Neural cell (in vitro differentiated cells): ENCODE measurements at regions not wholly inside any gene's neighbourhood (a gene's known extent, or its start where the extent isn't known, plus 50 kb on each side); places are given as distances from the start of the nearest gene placed in this dataset.

Experiments
- H2AFZ ChIP-seq: fragments of 200-600, 300-800 bp; sonication (generic), shearing (Covaris generic); 2 replicates; pipeline ENCODE4 v1.6.0; 2014; ENCODE audit warnings: low read depth, mild to moderate bottlenecking, antibody characterized with exemption, low read length, moderate library complexity
- H3F3A ChIP-seq: fragments of 200-600 bp; shearing (Covaris generic); 2 replicates; pipeline ENCODE4 v1.6.1; 2016; ENCODE audit warnings: mild to moderate bottlenecking, moderate library complexity, mixed read lengths, antibody characterized with exemption, low read length; ENCODE audit not compliant: insufficient read depth, poor library complexity, severe bottlenecking
- H3K27ac ChIP-seq: fragments of 200-600, 300-800 bp; sonication (generic), shearing (Covaris generic); 2 replicates; pipeline ENCODE4 v1.5.1; 2014; ENCODE audit warnings: mild to moderate bottlenecking, low read length, moderate library complexity
- H3K27me3 ChIP-seq: fragments of 300-800, 200-600 bp; sonication (generic), shearing (Covaris generic); 2 replicates; pipeline ENCODE4 v1.6.0; 2014; ENCODE audit warnings: mild to moderate bottlenecking, low read depth, low read length, moderate library complexity; ENCODE audit not compliant: insufficient read depth
- H3K36me3 ChIP-seq: fragments of 300-800, 200-600 bp; sonication (generic), shearing (Covaris generic); 2 replicates; pipeline ENCODE4 v1.5.1; 2014; ENCODE audit warnings: mild to moderate bottlenecking, antibody characterized with exemption, low read length, moderate library complexity; ENCODE audit not compliant: insufficient read depth
- H3K4me2 ChIP-seq: fragments of 300-800, 200-600 bp; sonication (generic), shearing (Covaris generic); 2 replicates; pipeline ENCODE4 v1.6.0; 2014; ENCODE audit warnings: mild to moderate bottlenecking, low read length
- H3K4me3 ChIP-seq: fragments of 300-800, 200-600 bp; sonication (generic), shearing (Covaris generic); 2 replicates; pipeline ENCODE4 v1.5.1; 2014; ENCODE audit warnings: mild to moderate bottlenecking, low read length, moderate library complexity
- H3K79me2 ChIP-seq: fragments of 200-600 bp; shearing (Covaris generic); replicated peaks from 2 replicates; pipeline ENCODE4 v1.6.0; 2014; ENCODE audit warnings: mild to moderate bottlenecking, low read length, moderate library complexity; ENCODE audit not compliant: insufficient read depth
- H3K9ac ChIP-seq: fragments of 300-800, 200-600 bp; sonication (generic), shearing (Covaris generic); 2 replicates; pipeline ENCODE4 v1.6.1; 2016; ENCODE audit warnings: mild to moderate bottlenecking, low read length, mixed read lengths
- H3K9me2 ChIP-seq: fragments of 200-600 bp; shearing (Covaris generic); 2 replicates; pipeline ENCODE4 v1.6.1; 2016; ENCODE audit warnings: mild to moderate bottlenecking, low read length, mixed read lengths; ENCODE audit not compliant: insufficient read depth
- H3K9me3 ChIP-seq: fragments of 200-600, 300-800 bp; sonication (generic), shearing (Covaris generic); 2 replicates; pipeline ENCODE4 v1.6.1; 2016; ENCODE audit warnings: mild to moderate bottlenecking, mixed run types, low read length, moderate library complexity, mixed read lengths
- H4K20me1 ChIP-seq: fragments of 200-600 bp; shearing (Covaris generic); 2 replicates; pipeline ENCODE4 v1.6.1; 2016; ENCODE audit warnings: mild to moderate bottlenecking, mixed run types; ENCODE audit not compliant: insufficient read depth
- CTCF ChIP-seq: fragments of 450-650 bp; IDR thresholded peaks from 2 replicates; pipeline ENCODE4 v1.5.1; 2014; ENCODE audit warnings: antibody characterized with exemption, mild to moderate bottlenecking, moderate library complexity; ENCODE audit not compliant: poor library complexity, severe bottlenecking
- EP300 ChIP-seq: fragments of 450-650 bp; conservative IDR thresholded peaks from 2 replicates; pipeline ENCODE4 v1.6.1; 2014; ENCODE audit warnings: antibody characterized with exemption, mild to moderate bottlenecking, moderate library complexity; ENCODE audit not compliant: poor library complexity, severe bottlenecking
- EZH2 ChIP-seq: fragments of 200-600, 300-800 bp; shearing (Covaris generic), sonication (generic); IDR thresholded peaks from 2 replicates; pipeline ENCODE4 v1.6.1; 2014; ENCODE audit warnings: antibody characterized with exemption, low read length, borderline replicate concordance, mild to moderate bottlenecking; ENCODE audit not compliant: insufficient read depth, poor library complexity, severe bottlenecking
- MXI1 ChIP-seq: fragments of 450-650 bp; conservative IDR thresholded peaks from 2 replicates; pipeline ENCODE4 v1.6.1; 2014; ENCODE audit warnings: antibody characterized with exemption, mild to moderate bottlenecking; ENCODE audit not compliant: poor library complexity, severe bottlenecking
- POLR2AphosphoS5 ChIP-seq: IDR thresholded peaks from 2 replicates; pipeline ENCODE4 v1.6.1; 2012
- RAD21 ChIP-seq: fragments of 450-650 bp; conservative IDR thresholded peaks from 2 replicates; pipeline ENCODE4 v1.6.1; 2014; ENCODE audit warnings: antibody characterized with exemption, mild to moderate bottlenecking, moderate library complexity
- REST ChIP-seq: IDR thresholded peaks from 2 replicates; pipeline ENCODE4 v1.6.1; 2012; ENCODE audit warnings: borderline replicate concordance
- SMC3 ChIP-seq: fragments of 450-650 bp; conservative IDR thresholded peaks from 2 replicates; pipeline ENCODE4 v1.6.1; 2014; ENCODE audit warnings: antibody characterized with exemption, mild to moderate bottlenecking, moderate library complexity; ENCODE audit not compliant: poor library complexity
- TAF1 ChIP-seq: IDR thresholded peaks from 2 replicates; pipeline ENCODE4 v1.6.1; 2012; ENCODE audit warnings: low read depth

GRCh38 chr7:54349229-54349628 is 192.9 kb upstream of the VSTM2A start:
- TF ChIP-seq POLR2AphosphoS5 (no peak), REST (no peak), RAD21 (no peak), SMC3 (no peak), EZH2 (no peak), MXI1 (no peak), CTCF (no peak), EP300 (no peak), TAF1 (no peak)
- Histone ChIP-seq H3K9me3 (no peaks in the 10 kb centered on the region), H3K4me3 (no peak overlapping the region), H3K9me2 (no peaks in the 10 kb centered on the region), H3K27ac (no peak overlapping the region), H3K27me3 (no peaks in the 10 kb centered on the region), H3K9ac (no peak overlapping the region), H3F3A (no peaks in the 10 kb centered on the region), H4K20me1 (no peaks in the 10 kb centered on the region), H3K36me3 (no peaks in the 10 kb centered on the region), H3K4me2 (no peak overlapping the region), H3K79me2 (no peaks in the 10 kb centered on the region), H2AFZ (no peak overlapping the region)

- Histone ChIP-seq H3K4me2 (no peak overlapping the region), H3K36me3 (no peaks in the 10 kb centered on the region), H4K20me1 (no peaks in the 10 kb centered on the region), H3K79me2 (no peaks in the 10 kb centered on the region), H3K9me3 (no peaks in the 10 kb centered on the region), H2AFZ (no peak overlapping the region), H3K27ac (no peak overlapping the region), H3K4me3 (no peak overlapping the region), H3F3A (no peaks in the 10 kb centered on the region), H3K9me2 (no peaks in the 10 kb centered on the region), H3K27me3 (no peaks in the 10 kb centered on the region), H3K9ac (no peak overlapping the region)
- no peak for TF ChIP-seq EZH2
- TF ChIP-seq RAD21 = no peak
- no peak for TF ChIP-seq POLR2AphosphoS5
- TF ChIP-seq REST = no peak
- no peak for TF ChIP-seq MXI1
- TF ChIP-seq SMC3 = no peak
- no peak for TF ChIP-seq CTCF
- TF ChIP-seq EP300 = no peak
- TF ChIP-seq TAF1 = no peak
Measured at GRCh38 chr7:54354436-54354835, 187.7 kb upstream of the VSTM2A start.
